DND-41 (cell line): ENCODE measurements at regions not wholly inside any gene's neighbourhood (a gene's known extent, or its start where the extent isn't known, plus 50 kb on each side); places are given as distances from the start of the nearest gene placed in this dataset.

Source experiments
- EZH2 ChIP-seq: IDR thresholded peaks from 3 replicates; pipeline ENCODE4 v1.6.1; 2012; ENCODE audit warnings: borderline replicate concordance, low read depth, mild to moderate bottlenecking, moderate library complexity, low read length, inconsistent platforms; ENCODE audit not compliant: severe bottlenecking
- TF ChIP-seq, protein P1 (sequence below): IDR thresholded peaks from 2 replicates; pipeline ENCODE4 v1.5.1; 2012; ENCODE audit warnings: borderline replicate concordance, low read length, moderate library complexity, mild to moderate bottlenecking; ENCODE audit not compliant: poor library complexity, severe bottlenecking; ENCODE audit errors: extremely low read depth

DNA sequence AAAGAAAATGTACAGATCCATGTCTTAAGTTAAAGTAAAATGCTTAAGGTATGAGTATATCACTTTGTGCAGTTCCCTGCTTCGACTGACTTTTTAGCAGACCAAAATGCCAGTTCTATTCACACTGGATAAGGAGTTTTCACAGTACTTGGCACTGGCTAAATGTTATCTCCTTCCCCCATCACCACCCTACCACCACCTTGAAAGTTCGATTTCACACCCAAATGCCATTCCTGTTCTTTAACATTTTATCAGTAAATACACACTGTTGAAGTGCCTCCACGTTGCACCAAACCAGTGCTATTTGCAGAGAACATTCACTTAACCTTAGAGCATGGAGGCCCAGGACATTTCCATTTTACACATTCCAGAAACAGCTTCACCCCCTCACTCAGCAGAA lies 100.0 kb downstream of the URB2 start:
- TF ChIP-seq, protein P1, sequence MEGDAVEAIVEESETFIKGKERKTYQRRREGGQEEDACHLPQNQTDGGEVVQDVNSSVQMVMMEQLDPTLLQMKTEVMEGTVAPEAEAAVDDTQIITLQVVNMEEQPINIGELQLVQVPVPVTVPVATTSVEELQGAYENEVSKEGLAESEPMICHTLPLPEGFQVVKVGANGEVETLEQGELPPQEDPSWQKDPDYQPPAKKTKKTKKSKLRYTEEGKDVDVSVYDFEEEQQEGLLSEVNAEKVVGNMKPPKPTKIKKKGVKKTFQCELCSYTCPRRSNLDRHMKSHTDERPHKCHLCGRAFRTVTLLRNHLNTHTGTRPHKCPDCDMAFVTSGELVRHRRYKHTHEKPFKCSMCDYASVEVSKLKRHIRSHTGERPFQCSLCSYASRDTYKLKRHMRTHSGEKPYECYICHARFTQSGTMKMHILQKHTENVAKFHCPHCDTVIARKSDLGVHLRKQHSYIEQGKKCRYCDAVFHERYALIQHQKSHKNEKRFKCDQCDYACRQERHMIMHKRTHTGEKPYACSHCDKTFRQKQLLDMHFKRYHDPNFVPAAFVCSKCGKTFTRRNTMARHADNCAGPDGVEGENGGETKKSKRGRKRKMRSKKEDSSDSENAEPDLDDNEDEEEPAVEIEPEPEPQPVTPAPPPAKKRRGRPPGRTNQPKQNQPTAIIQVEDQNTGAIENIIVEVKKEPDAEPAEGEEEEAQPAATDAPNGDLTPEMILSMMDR: no peak
- TF ChIP-seq EZH2: no peak
